H1 (cell line): ENCODE measurements at regions not wholly inside any gene's neighbourhood (a gene's known extent, or its start where the extent isn't known, plus 50 kb on each side); places are given as distances from the start of the nearest gene placed in this dataset.
"Not testable (repeated sequence)": the region's sequence is repeated elsewhere in the genome, so short reads cannot be mapped to it uniquely, and the experiment has no call there.

Source experiments
- CTCF ChIA-PET: fragments of 300-600 bp; sonication (Branson Sonifier 250); formaldehyde crosslinking; loops from one replicate; lab custom pipeline; 2021; ENCODE audit not compliant: partially characterized antibody; lab: Charles Lee
- POLR2A ChIA-PET: fragments of 300-600 bp; sonication (Branson Sonifier 250); formaldehyde crosslinking; loops from one replicate; lab custom pipeline; 2021; ENCODE audit warnings: inconsistent platforms; ENCODE audit not compliant: partially characterized antibody; lab: Charles Lee
- DNase-seq, 2 experiments: peaks; one replicate each; pipeline versions ENCODE4 v3.0.0 to v3.0.0-alpha.2; 2010 to 2022; ENCODE audit warnings: low spot score in 2 of 2, low read depth in 1 of 2, mixed read lengths in 1 of 2
- FAIRE-seq: peaks from 2 replicates; lab custom pipeline; 2011; peaks lifted over from hg19 to GRCh38; lab: Jason Lieb, UNC
- H2AFZ ChIP-seq: 2 replicates; pipeline ENCODE4 v1.8.1; 2012; ENCODE audit warnings: low read length, inconsistent platforms
- H2AK5ac ChIP-seq: 2 replicates; pipeline ENCODE4 v1.6.1; 2013; ENCODE audit warnings: low read depth, low read length
- H2BK120ac ChIP-seq: replicated peaks from 2 replicates; pipeline ENCODE3; 2013; ENCODE audit warnings: low read depth, low read length, inconsistent platforms
- H2BK12ac ChIP-seq: 2 replicates; pipeline ENCODE4 v1.6.1; 2013; ENCODE audit warnings: low read depth, low read length
- H2BK15ac ChIP-seq: 2 replicates; pipeline ENCODE4 v1.6.1; 2013; ENCODE audit warnings: low read length
- H2BK20ac ChIP-seq: 2 replicates; pipeline ENCODE4 v1.6.1; 2013; ENCODE audit warnings: low read length
- H2BK5ac ChIP-seq: 2 replicates; pipeline ENCODE4 v1.6.1; 2013; ENCODE audit warnings: low read depth, low read length
- H3K14ac ChIP-seq: 2 replicates; pipeline ENCODE4 v1.6.1; 2013; ENCODE audit warnings: inconsistent platforms; ENCODE audit not compliant: insufficient read length
- H3K18ac ChIP-seq: 2 replicates; pipeline ENCODE4 v1.6.1; 2013; ENCODE audit warnings: low read length; ENCODE audit errors: extremely low read depth
- H3K23ac ChIP-seq: 2 replicates; pipeline ENCODE4 v1.6.1; 2013; ENCODE audit warnings: inconsistent platforms; ENCODE audit not compliant: insufficient read length
- H3K23me2 ChIP-seq: 2 replicates; pipeline ENCODE4 v1.6.1; 2013; ENCODE audit warnings: low read depth, low read length
- H3K27ac ChIP-seq: 2 replicates; pipeline ENCODE4 v1.6.1; 2011; ENCODE audit warnings: low read depth, low read length, inconsistent platforms
- H3K27me3 ChIP-seq, 4 experiments: replicated peaks in 1 of 4; 1 replicate in 1 of 4; 2 replicates in 3 of 4; pipeline versions ENCODE4 v1.6.1 to v1.8.1; 2011 to 2013; ENCODE audit warnings: low read length in 3 of 4, mild to moderate bottlenecking in 3 of 4, inconsistent platforms in 2 of 4, mixed read lengths in 2 of 4, moderate library complexity in 1 of 4; ENCODE audit not compliant: control insufficient read depth in 3 of 4, insufficient read depth in 3 of 4; ENCODE audit errors: extremely low read depth in 1 of 4
- H3K36me3 ChIP-seq, 4 experiments: 2 replicates each; pipeline versions ENCODE4 v1.6.1 to v1.8.1; 2011 to 2013; ENCODE audit warnings: mild to moderate bottlenecking in 4 of 4, low read length in 3 of 4, moderate library complexity in 2 of 4, control low read depth in 1 of 4, inconsistent platforms in 1 of 4; ENCODE audit not compliant: insufficient read depth in 4 of 4, control insufficient read depth in 2 of 4
- H3K4ac ChIP-seq: replicated peaks from 2 replicates; pipeline ENCODE3; 2013; ENCODE audit warnings: low read length, low read depth, mixed read lengths, inconsistent platforms; ENCODE audit not compliant: insufficient read length
- H3K4me1 ChIP-seq, 4 experiments: replicated peaks in 1 of 4; 1 replicate in 1 of 4; 2 replicates in 3 of 4; pipeline versions ENCODE4 v1.6.1 to v1.8.1; 2011 to 2013; ENCODE audit warnings: low read length in 3 of 4, inconsistent platforms in 2 of 4, mixed read lengths in 1 of 4; ENCODE audit not compliant: insufficient read depth in 4 of 4, control insufficient read depth in 3 of 4
- H3K4me2 ChIP-seq, 2 experiments: 2 replicates each; pipeline versions ENCODE4 v1.6.1 to v1.8.1; 2011 to 2013; ENCODE audit warnings: low read depth in 2 of 2, low read length in 2 of 2, control low read depth in 1 of 2, inconsistent platforms in 1 of 2, mild to moderate bottlenecking in 1 of 2; ENCODE audit not compliant: insufficient read depth in 1 of 2
- H3K4me3 ChIP-seq, 4 experiments: fragments of 200-600, 300-600 bp in 1 of 4; sonication (generic), shearing (Covaris generic), sonication (Bioruptor Twin) in 1 of 4; 2 replicates each; pipeline versions ENCODE4 v1.5.1 to v1.8.1; 2011 to 2016; ENCODE audit warnings: low read length in 4 of 4, low read depth in 3 of 4, control low read depth in 2 of 4, inconsistent platforms in 2 of 4, mild to moderate bottlenecking in 2 of 4, mixed read lengths in 1 of 4, moderate library complexity in 1 of 4; ENCODE audit not compliant: insufficient read depth in 2 of 4; ENCODE audit errors: extremely low read depth in 1 of 4
- H3K56ac ChIP-seq: replicated peaks from 2 replicates; pipeline ENCODE3; 2013; ENCODE audit warnings: low read depth, mild to moderate bottlenecking, mixed read lengths, low read length, inconsistent platforms; ENCODE audit not compliant: insufficient read length
- H3K79me1 ChIP-seq: 2 replicates; pipeline ENCODE4 v1.6.1; 2013; ENCODE audit warnings: low read depth, low read length, control low read depth
- H3K79me2 ChIP-seq, 2 experiments: 2 replicates each; pipeline versions ENCODE4 v1.6.1 to v1.8.1; 2012 to 2013; ENCODE audit warnings: low read length in 2 of 2, mild to moderate bottlenecking in 2 of 2, inconsistent platforms in 1 of 2; ENCODE audit not compliant: insufficient read depth in 2 of 2, control insufficient read depth in 1 of 2
- H3K9ac ChIP-seq, 4 experiments: replicated peaks in 1 of 4; 1 replicate in 1 of 4; 2 replicates in 3 of 4; pipeline versions ENCODE4 v1.6.1 to v1.8.1; 2011 to 2013; ENCODE audit warnings: low read depth in 3 of 4, low read length in 3 of 4, control low read depth in 2 of 4, mild to moderate bottlenecking in 2 of 4, moderate library complexity in 2 of 4, inconsistent platforms in 1 of 4; ENCODE audit errors: extremely low read depth in 1 of 4
- H3K9me3 ChIP-seq, 2 experiments: 2 replicates each; pipeline versions ENCODE4 v1.6.1 to v1.8.1; 2012 to 2013; ENCODE audit warnings: mild to moderate bottlenecking in 2 of 2, moderate library complexity in 2 of 2, control low read depth in 1 of 2, inconsistent platforms in 1 of 2, low read depth in 1 of 2, low read length in 1 of 2, mixed read lengths in 1 of 2; ENCODE audit not compliant: insufficient read depth in 2 of 2
- H4K20me1 ChIP-seq, 2 experiments: replicated peaks in 1 of 2; 2 replicates each; pipeline versions ENCODE3 to v1.8.1; 2011 to 2013; ENCODE audit warnings: inconsistent platforms in 2 of 2, low read length in 2 of 2, mild to moderate bottlenecking in 1 of 2; ENCODE audit not compliant: insufficient read depth in 2 of 2, control insufficient read depth in 1 of 2
- H4K5ac ChIP-seq: 2 replicates; pipeline ENCODE4 v1.6.1; 2013; ENCODE audit warnings: low read length, low read depth, mixed read lengths, inconsistent platforms; ENCODE audit not compliant: insufficient read length
- H4K8ac ChIP-seq: 2 replicates; pipeline ENCODE4 v1.8.0; 2013; ENCODE audit warnings: mild to moderate bottlenecking, moderate library complexity, low read length, inconsistent platforms; ENCODE audit not compliant: insufficient read depth; ENCODE audit errors: extremely low read depth
- H4K91ac ChIP-seq: replicated peaks from 2 replicates; pipeline ENCODE3; 2013; ENCODE audit warnings: low read length, mixed read lengths, inconsistent platforms; ENCODE audit not compliant: insufficient read length
- WGBS, 2 experiments: shearing (Covaris generic) in 1 of 2; methylation state at CpG; one replicate each; pipeline versions ENCODE4 v1.1.6 to v1.1.7; 2013 to 2015; ENCODE audit warnings: low lambda C conversion rate in 2 of 2, mixed read lengths in 2 of 2, inconsistent platforms in 1 of 2, low coverage in 1 of 2, missing lambda C conversion rate in 1 of 2; ENCODE audit not compliant: insufficient replicate concordance in 2 of 2, insufficient coverage in 1 of 2, insufficient read length in 1 of 2; ENCODE audit errors: extremely low coverage in 1 of 2, missing lambda C conversion rate in 1 of 2; 5-methylcytosine and 5-hydroxymethylcytosine counted together

DNA sequence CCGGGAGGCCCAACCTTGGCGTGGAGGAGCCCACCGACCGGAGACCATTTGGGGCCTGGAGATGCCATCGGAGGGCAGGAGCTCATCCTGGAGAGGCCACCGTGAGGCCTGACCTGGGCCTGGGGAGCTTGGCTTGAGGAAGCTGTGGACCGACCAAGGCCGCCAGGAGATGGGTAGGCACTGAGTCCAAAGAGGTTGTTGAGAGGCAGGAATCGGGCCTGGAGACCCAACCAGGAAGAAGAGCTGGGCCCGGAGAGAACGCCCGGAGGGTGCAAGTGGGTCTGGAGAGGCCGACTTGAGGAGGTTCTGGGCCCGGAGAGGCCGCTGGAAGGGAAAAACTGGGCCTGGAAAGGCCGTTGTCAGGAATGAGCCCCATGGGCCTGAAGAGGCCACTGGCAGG, 313.8 kb downstream of the OR4F29 start:
- H2AK5ac ChIP-seq, H4K8ac ChIP-seq, H3K4me3 ChIP-seq, H3K56ac ChIP-seq, H3K4me1 ChIP-seq, H3K14ac ChIP-seq, H3K4ac ChIP-seq, H2BK20ac ChIP-seq, H3K9ac ChIP-seq, H3K9me3 ChIP-seq, FAIRE-seq, H4K91ac ChIP-seq, H2BK12ac ChIP-seq, CTCF ChIA-PET, H3K23ac ChIP-seq, H3K4me2 ChIP-seq, H3K27me3 ChIP-seq, H2AFZ ChIP-seq, POLR2A ChIA-PET, DNase-seq, H3K79me1 ChIP-seq, H2BK120ac ChIP-seq, H3K23me2 ChIP-seq, H3K79me2 ChIP-seq, H4K20me1 ChIP-seq, H4K5ac ChIP-seq, H3K27ac ChIP-seq, H3K18ac ChIP-seq, H2BK5ac ChIP-seq, H2BK15ac ChIP-seq, H3K36me3 ChIP-seq: not testable (repeated sequence)
- no CpG with 5 or more reads among the region's 16 CpGs for WGBS, 2 experiments

DNA sequence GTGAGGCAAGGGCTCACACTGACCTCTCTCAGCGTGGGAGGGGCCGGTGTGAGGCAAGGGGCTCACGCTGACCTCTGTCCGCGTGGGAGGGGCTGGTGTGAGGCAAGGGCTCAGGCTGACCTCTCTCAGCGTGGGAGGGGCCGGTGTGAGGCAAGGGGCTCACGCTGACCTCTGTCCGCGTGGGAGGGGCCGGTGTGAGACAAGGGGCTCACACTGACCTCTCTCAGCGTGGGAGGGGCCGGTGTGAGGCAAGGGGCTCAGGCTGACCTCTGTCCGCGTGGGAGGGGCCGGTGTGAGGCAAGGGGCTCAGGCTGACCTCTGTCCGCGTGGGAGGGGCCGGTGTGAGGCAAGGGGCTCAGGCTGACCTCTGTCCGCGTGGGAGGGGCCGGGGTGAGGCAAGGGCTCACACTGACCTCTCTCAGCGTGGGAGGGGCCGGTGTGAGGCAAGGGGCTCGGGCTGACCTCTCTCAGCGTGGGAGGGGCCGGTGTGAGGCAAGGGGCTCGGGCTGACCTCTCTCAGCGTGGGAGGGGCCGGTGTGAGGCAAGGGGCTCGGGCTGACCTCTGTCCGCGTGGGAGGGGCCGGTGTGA, 315.0 kb downstream of the OR4F29 start:
- H2BK15ac ChIP-seq, H3K27me3 ChIP-seq, H3K4me1 ChIP-seq, H2AK5ac ChIP-seq, H4K91ac ChIP-seq, H2AFZ ChIP-seq, H3K4me3 ChIP-seq, DNase-seq, H3K56ac ChIP-seq, H3K79me2 ChIP-seq, H2BK12ac ChIP-seq, H3K9ac ChIP-seq, H2BK5ac ChIP-seq, H3K23ac ChIP-seq, H2BK20ac ChIP-seq, H3K36me3 ChIP-seq, H3K23me2 ChIP-seq, H4K5ac ChIP-seq, H2BK120ac ChIP-seq, H3K27ac ChIP-seq, H3K79me1 ChIP-seq, CTCF ChIA-PET, FAIRE-seq, H3K9me3 ChIP-seq, H3K4me2 ChIP-seq, H3K14ac ChIP-seq, H3K18ac ChIP-seq, POLR2A ChIA-PET, H3K4ac ChIP-seq, H4K20me1 ChIP-seq, H4K8ac ChIP-seq: not testable (repeated sequence)
- 90% methylated on average over 2 of the region's 34 CpGs; no CpG with 5 or more reads in 1 of the 2 experiments for WGBS, 2 experiments
